Amygdala (tissue), 56 donors: ENCODE measurements at regions not wholly inside any gene's neighbourhood (a gene's known extent, or its start where the extent isn't known, plus 50 kb on each side); places are given as distances from the start of the nearest gene placed in this dataset.
"Not testable (repeated sequence)": the region's sequence is repeated elsewhere in the genome, so short reads cannot be mapped to it uniquely, and the experiment has no call there.

Experiments
- DNase-seq, 56 donors: peaks; one replicate each; lab custom pipeline; 2025; lab: John Stamatoyannopoulos, UW

GRCh38 chr16:70014915-70015314, 63.8 kb downstream of the CLEC18A start:
- DNase-seq, result not testable (repeated sequence)

- not testable (repeated sequence) for DNase-seq
Observed at GRCh38 chr16:70016751-70017150, 65.6 kb downstream of the CLEC18A start.

GRCh38 chr16:70018254-70018653, 67.1 kb downstream of the CLEC18A start:
- peak in 1 of 56 donors; percentile 23 for DNase-seq

- not testable (repeated sequence) for DNase-seq
Observed at GRCh38 chr16:70023207-70023606, 72.1 kb downstream of the CLEC18A start.

- DNase-seq, result not testable (repeated sequence)
Observed at GRCh38 chr16:70023956-70024355, 72.8 kb downstream of the CLEC18A start.

- not testable (repeated sequence) for DNase-seq
Observed at GRCh38 chr16:70026165-70026854, 75.2 kb downstream of the CLEC18A start.

- DNase-seq, result not testable (repeated sequence)
Observed at GRCh38 chr16:70032906-70033305, 81.2 kb upstream of the PDPR start.

GRCh38 chr16:70037913-70038312, 76.2 kb upstream of the PDPR start:
- DNase-seq, result not testable (repeated sequence)

GRCh38 chr16:70040554-70040953, 73.6 kb upstream of the PDPR start:
- DNase-seq, result not testable (repeated sequence)

- not testable (repeated sequence) for DNase-seq
Observed at GRCh38 chr16:70043538-70044067, 70.5 kb upstream of the PDPR start.

GRCh38 chr16:70046560-70046959, 67.6 kb upstream of the PDPR start:
- not testable (repeated sequence) for DNase-seq

- not testable (repeated sequence) for DNase-seq
Observed at GRCh38 chr16:70048083-70048482, 66.0 kb upstream of the PDPR start.

- DNase-seq, result not testable (repeated sequence)
Observed at GRCh38 chr16:70058056-70058455, 56.1 kb upstream of the PDPR start.

GRCh38 chr16:70059429-70059828, 54.7 kb upstream of the PDPR start:
- not testable (repeated sequence) for DNase-seq

- DNase-seq, result not testable (repeated sequence)
Observed at GRCh38 chr16:70060521-70061027, 53.6 kb upstream of the PDPR start.

- not testable (repeated sequence) for DNase-seq
Observed at GRCh38 chr16:70061671-70062218, 52.4 kb upstream of the PDPR start.

- not testable (repeated sequence) for DNase-seq
Observed at GRCh38 chr16:70062947-70063346, 51.2 kb upstream of the PDPR start.
